DND-41 (cell line): ENCODE measurements at regions not wholly inside any gene's neighbourhood (a gene's known extent, or its start where the extent isn't known, plus 50 kb on each side); places are given as distances from the start of the nearest gene placed in this dataset.

Experiments
- CTCF ChIP-seq: IDR thresholded peaks from 2 replicates; pipeline ENCODE4 v1.5.1; 2012; ENCODE audit warnings: borderline replicate concordance, low read length, moderate library complexity, mild to moderate bottlenecking; ENCODE audit not compliant: poor library complexity, severe bottlenecking; ENCODE audit errors: extremely low read depth
- EZH2 ChIP-seq: IDR thresholded peaks from 3 replicates; pipeline ENCODE4 v1.6.1; 2012; ENCODE audit warnings: borderline replicate concordance, low read depth, mild to moderate bottlenecking, moderate library complexity, low read length, inconsistent platforms; ENCODE audit not compliant: severe bottlenecking

- TF ChIP-seq CTCF, result no peak
- no peak for TF ChIP-seq EZH2
Measured at GRCh38 chr6:137666202-137666774, 172.1 kb upstream of the OLIG3 start.
